IMR-90 (cell line): ENCODE measurements at regions not wholly inside any gene's neighbourhood (a gene's known extent, or its start where the extent isn't known, plus 50 kb on each side); places are given as distances from the start of the nearest gene placed in this dataset.

Experiments used
- ATAC-seq: fragments of 200-7000 bp; cut with Tn5 transposase; 2 replicates; pipeline ENCODE4 v1.9.1; 2020; ENCODE audit warnings: low read depth, mild to moderate bottlenecking, moderate library complexity
- BruUV-seq: library from RNA; stranded (reverse); fragments of 400-500 nt; replicated peaks from 2 replicates; lab custom pipeline; 2021; lab: Mats Ljungman, UMichigan
- CTCF ChIA-PET: fragments of 300-600 bp; formaldehyde crosslinking; extraction: SDS; loops from one replicate; lab custom pipeline; 2021; ENCODE audit warnings: antibody characterized with exemption; lab: Yijun Ruan, JAX
- POLR2A ChIA-PET: fragments of 300-600 bp; sonication (Branson Sonifier 250); formaldehyde crosslinking; loops from one replicate; lab custom pipeline; 2022; ENCODE audit warnings: antibody characterized with exemption; ENCODE audit not compliant: unreplicated experiment; lab: Charles Lee
- DNase-seq: peaks from one replicate; pipeline ENCODE4 v3.0.0; 2013
- H2AFZ ChIP-seq: replicated peaks from 2 replicates; pipeline ENCODE3; 2013; ENCODE audit warnings: low read length, mild to moderate bottlenecking; ENCODE audit not compliant: poor library complexity
- H2AK5ac ChIP-seq: 2 replicates; pipeline ENCODE4 v1.6.1; 2013; ENCODE audit warnings: low read depth, low read length, inconsistent platforms
- H2AK9ac ChIP-seq: replicated peaks from 2 replicates; pipeline ENCODE3; 2013; ENCODE audit warnings: mild to moderate bottlenecking, low read depth, low read length, moderate library complexity; ENCODE audit not compliant: poor library complexity
- H2BK120ac ChIP-seq: 2 replicates; pipeline ENCODE4 v1.6.1; 2013; ENCODE audit warnings: low read depth, low read length, inconsistent platforms
- H2BK15ac ChIP-seq: 3 replicates; pipeline ENCODE4 v1.6.1; 2013; ENCODE audit warnings: low read depth, low read length, inconsistent platforms
- H2BK20ac ChIP-seq: 2 replicates; pipeline ENCODE4 v1.6.1; 2013; ENCODE audit warnings: low read depth, mild to moderate bottlenecking, inconsistent platforms, low read length, moderate library complexity
- H2BK5ac ChIP-seq: 2 replicates; pipeline ENCODE4 v1.6.1; 2013; ENCODE audit warnings: mild to moderate bottlenecking, low read depth, low read length, inconsistent platforms; ENCODE audit not compliant: poor library complexity, severe bottlenecking
- H3K14ac ChIP-seq: replicated peaks from 2 replicates; pipeline ENCODE4 v1.6.1; 2013; ENCODE audit warnings: low read depth, low read length, inconsistent platforms
- H3K18ac ChIP-seq: 2 replicates; pipeline ENCODE4 v1.6.1; 2013; ENCODE audit warnings: low read depth, low read length, control low read depth
- H3K23ac ChIP-seq: 2 replicates; pipeline ENCODE4 v1.6.1; 2013; ENCODE audit warnings: low read depth, low read length, inconsistent platforms
- H3K27ac ChIP-seq: 2 replicates; pipeline ENCODE4 v1.5.1; 2013; ENCODE audit warnings: mild to moderate bottlenecking, control low read depth, low read length; ENCODE audit not compliant: insufficient read depth
- H3K27me3 ChIP-seq: 2 replicates; pipeline ENCODE4 v1.6.1; 2013; ENCODE audit warnings: low read length; ENCODE audit not compliant: control insufficient read depth, insufficient read depth
- H3K36me3 ChIP-seq: 2 replicates; pipeline ENCODE4 v1.6.1; 2013; ENCODE audit warnings: low read length, mixed read lengths; ENCODE audit not compliant: control insufficient read depth, insufficient read depth
- H3K4ac ChIP-seq: 2 replicates; pipeline ENCODE4 v1.6.1; 2013; ENCODE audit warnings: low read depth, low read length, inconsistent platforms
- H3K4me1 ChIP-seq: 2 replicates; pipeline ENCODE4 v1.6.1; 2013; ENCODE audit warnings: low read length, mixed read lengths; ENCODE audit not compliant: control insufficient read depth, insufficient read depth
- H3K4me2 ChIP-seq: 2 replicates; pipeline ENCODE4 v1.6.1; 2013; ENCODE audit warnings: low read depth, mild to moderate bottlenecking, control low read depth, low read length, moderate library complexity
- H3K4me3 ChIP-seq: 2 replicates; pipeline ENCODE4 v1.5.1; 2013; ENCODE audit warnings: low read depth, mild to moderate bottlenecking, control low read depth, low read length, moderate library complexity; ENCODE audit not compliant: insufficient read depth
- H3K56ac ChIP-seq: 2 replicates; pipeline ENCODE4 v1.6.1; 2013; ENCODE audit warnings: low read length, inconsistent platforms; ENCODE audit not compliant: insufficient read depth; ENCODE audit errors: extremely low read depth
- H3K79me1 ChIP-seq, 2 experiments: 2 replicates each; pipeline ENCODE4 v1.6.1; 2013; ENCODE audit warnings: low read length in 2 of 2, inconsistent platforms in 1 of 2, low read depth in 1 of 2
- H3K9ac ChIP-seq: 2 replicates; pipeline ENCODE4 v1.6.1; 2013; ENCODE audit warnings: low read depth, low read length, control low read depth
- H3K9me1 ChIP-seq: 2 replicates; pipeline ENCODE4 v1.6.1; 2013; ENCODE audit warnings: low read length, inconsistent platforms; ENCODE audit not compliant: insufficient read depth
- H3K9me3 ChIP-seq: 2 replicates; pipeline ENCODE4 v1.6.1; 2013; ENCODE audit warnings: low read length; ENCODE audit not compliant: control insufficient read depth, insufficient read depth
- H4K20me1 ChIP-seq: 2 replicates; pipeline ENCODE4 v1.6.1; 2013; ENCODE audit warnings: low read length, inconsistent platforms; ENCODE audit not compliant: insufficient read depth
- H4K5ac ChIP-seq: 2 replicates; pipeline ENCODE4 v1.6.1; 2013; ENCODE audit warnings: mild to moderate bottlenecking, low read depth, low read length, control low read depth
- H4K8ac ChIP-seq, 2 experiments: 2 replicates each; pipeline ENCODE4 v1.6.1; 2013; ENCODE audit warnings: low read depth in 2 of 2, low read length in 2 of 2, control low read depth in 1 of 2, inconsistent platforms in 1 of 2
- H4K91ac ChIP-seq: 2 replicates; pipeline ENCODE4 v1.6.1; 2013; ENCODE audit warnings: low read depth, low read length, inconsistent platforms; ENCODE audit not compliant: insufficient read depth
- BHLHE40 ChIP-seq: fragments of 150-350 bp; IDR thresholded peaks from 2 replicates; pipeline ENCODE4 v1.6.1; 2016; ENCODE audit warnings: mild to moderate bottlenecking, low read depth, low read length
- CEBPB ChIP-seq: IDR thresholded peaks from 2 replicates; pipeline ENCODE4 v1.6.1; 2012; ENCODE audit warnings: low read depth, low read length, improper control_type of control experiment
- CHD1 ChIP-seq: IDR thresholded peaks from 2 replicates; pipeline ENCODE4 v1.6.1; 2012; ENCODE audit warnings: low read depth, low read length, improper control_type of control experiment
- FOS ChIP-seq: fragments of 150-350 bp; IDR thresholded peaks from 2 replicates; pipeline ENCODE4 v1.6.1; 2016; ENCODE audit warnings: low read depth, low read length
- MAFK ChIP-seq: IDR thresholded peaks from 2 replicates; pipeline ENCODE4 v1.6.1; 2012; ENCODE audit warnings: low read depth, low read length, improper control_type of control experiment
- MAZ ChIP-seq: IDR thresholded peaks from 2 replicates; pipeline ENCODE4 v1.6.1; 2012; ENCODE audit warnings: low read depth, mild to moderate bottlenecking, low read length, improper control_type of control experiment, moderate library complexity, borderline replicate concordance
- MXI1 ChIP-seq: IDR thresholded peaks from 2 replicates; pipeline ENCODE4 v1.6.1; 2012; ENCODE audit warnings: low read depth, mild to moderate bottlenecking, low read length, moderate library complexity, borderline replicate concordance
- NFE2L2 ChIP-seq: fragments of 150-350 bp; IDR thresholded peaks from 2 replicates; pipeline ENCODE4 v1.6.1; 2016; ENCODE audit warnings: low read depth, mild to moderate bottlenecking, low read length
- POLR2A ChIP-seq: IDR thresholded peaks from 2 replicates; pipeline ENCODE4 v1.6.1; 2012; ENCODE audit warnings: mild to moderate bottlenecking, low read depth, low read length
- RAD21 ChIP-seq: IDR thresholded peaks from 2 replicates; pipeline ENCODE4 v1.6.1; 2012; ENCODE audit warnings: low read length, improper control_type of control experiment
- RCOR1 ChIP-seq: IDR thresholded peaks from 2 replicates; pipeline ENCODE4 v1.6.1; 2012; ENCODE audit warnings: mild to moderate bottlenecking, low read length, improper control_type of control experiment; ENCODE audit not compliant: insufficient replicate concordance
- RFX5 ChIP-seq: IDR thresholded peaks from 2 replicates; pipeline ENCODE4 v1.8.0; 2012; ENCODE audit warnings: low read depth, mild to moderate bottlenecking, low read length, moderate library complexity
- SMC3 ChIP-seq: fragments of 150-350 bp; IDR thresholded peaks from 2 replicates; pipeline ENCODE4 v1.6.1; 2016; ENCODE audit warnings: low read depth, mild to moderate bottlenecking, antibody characterized with exemption, low read length, moderate library complexity
- WGBS, 2 experiments: methylation state at CpG; one replicate each; pipeline versions ENCODE4 v1.1.5 to v1.1.7; 2013; ENCODE audit warnings: missing lambda C conversion rate in 2 of 2; ENCODE audit not compliant: insufficient read length in 1 of 2; ENCODE audit errors: extremely low coverage in 2 of 2; 5-methylcytosine and 5-hydroxymethylcytosine counted together
- dilution Hi-C: fragments of 300-500 bp; cut with HindIII; formaldehyde crosslinking; loops from one replicate; pipeline ENCODE4 v1.14.3; 2018; ENCODE audit warnings: low sequenced_read_pairs; ENCODE audit not compliant: unreplicated experiment
- in situ Hi-C: fragments of 300-500 bp; cut with MboI; formaldehyde crosslinking; loops from 3 replicates; pipeline ENCODE4 v1.14.3; 2019; ENCODE audit warnings: low sequenced_read_pairs, inconsistent platforms, mixed read lengths
- intact Hi-C: fragments of 100-400 bp; cut with micrococcal nuclease; formaldehyde crosslinking; loops from 2 replicates; pipeline ENCODE4 v1.10.0; 2022
- TF ChIP-seq, protein P1 (sequence below): fragments of 150-350 bp; IDR thresholded peaks from 2 replicates; pipeline ENCODE4 v1.6.1; 2016; ENCODE audit warnings: low read depth, mild to moderate bottlenecking, low read length, moderate library complexity, borderline replicate concordance
- TF ChIP-seq, protein P2 (sequence below): fragments of 150-350 bp; IDR thresholded peaks from 2 replicates; pipeline ENCODE4 v1.6.1; 2017; ENCODE audit warnings: mild to moderate bottlenecking, antibody characterized with exemption, low read length, low read depth
- TF ChIP-seq, protein P3 (sequence below): conservative IDR thresholded peaks from 2 replicates; pipeline ENCODE4 v1.5.1; 2012; ENCODE audit warnings: mild to moderate bottlenecking, low read depth, low read length, improper control_type of control experiment

DNA sequence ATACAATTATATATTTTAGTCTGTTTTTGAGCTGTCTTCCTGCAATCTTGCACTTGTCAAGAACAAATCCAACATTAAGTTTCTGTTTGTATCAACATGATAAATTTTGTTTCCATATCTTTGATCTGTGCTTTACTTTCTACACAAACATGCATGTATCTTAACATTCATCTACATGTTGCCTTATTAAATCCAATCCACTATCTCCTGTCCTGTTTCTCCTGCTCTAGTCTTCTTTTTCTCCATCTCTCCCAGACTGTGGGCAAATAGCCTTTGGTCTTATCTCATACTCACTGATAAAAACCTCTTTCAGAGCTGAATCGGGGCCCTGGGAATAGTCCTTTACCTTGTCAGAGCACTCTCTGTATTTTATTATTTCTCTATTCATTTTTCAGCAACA is 101.3 kb downstream of the PLPPR4 start:
- Histone ChIP-seq H3K18ac (no peak overlapping the region), H3K4ac (no peak overlapping the region), H2AK5ac (no peak overlapping the region), H3K23ac (no peak overlapping the region), H2BK20ac (no peak overlapping the region), H2AFZ (no peak overlapping the region), H2BK120ac (no peak overlapping the region), H3K9me1 (no peaks in the 10 kb centered on the region), H4K8ac (no peak overlapping the region), H2BK5ac (no peak overlapping the region), H3K36me3 (no peaks in the 10 kb centered on the region), H3K27me3 (peaks cover 1% of the 10 kb centered on the region; the same call in 1 of the 2 replicates), H4K20me1 (no peaks in the 10 kb centered on the region), H3K4me3 (no peak overlapping the region), H3K14ac (no peak overlapping the region), H4K5ac (no peak overlapping the region), H3K56ac (no peak overlapping the region), H3K79me1 (no peaks in the 10 kb centered on the region), H3K9ac (no peak overlapping the region), H3K4me2 (no peak overlapping the region), H4K91ac (no peak overlapping the region), H3K4me1 (no peaks in the 10 kb centered on the region), H3K27ac (no peak overlapping the region), H2BK15ac (no peak overlapping the region), H2AK9ac (no peak overlapping the region), H3K9me3 (no peaks in the 10 kb centered on the region)
- dilution Hi-C loops, result no loop called here
- ChIA-PET CTCF (no interaction called here), POLR2A (no interaction called here)
- ATAC-seq (no peak), DNase-seq (no peak)
- no TSS peak for BruUV-seq
- TF ChIP-seq MAZ, result no peak
- no peak for TF ChIP-seq RAD21
- no peak for TF ChIP-seq MXI1
- no peak for TF ChIP-seq CHD1
- TF ChIP-seq NFE2L2, result no peak
- TF ChIP-seq RFX5, result no peak
- TF ChIP-seq CEBPB, result no peak
- no peak for TF ChIP-seq RCOR1
- TF ChIP-seq POLR2A, result no peak
- no peak for TF ChIP-seq FOS
- no peak for TF ChIP-seq SMC3
- TF ChIP-seq, protein P1, sequence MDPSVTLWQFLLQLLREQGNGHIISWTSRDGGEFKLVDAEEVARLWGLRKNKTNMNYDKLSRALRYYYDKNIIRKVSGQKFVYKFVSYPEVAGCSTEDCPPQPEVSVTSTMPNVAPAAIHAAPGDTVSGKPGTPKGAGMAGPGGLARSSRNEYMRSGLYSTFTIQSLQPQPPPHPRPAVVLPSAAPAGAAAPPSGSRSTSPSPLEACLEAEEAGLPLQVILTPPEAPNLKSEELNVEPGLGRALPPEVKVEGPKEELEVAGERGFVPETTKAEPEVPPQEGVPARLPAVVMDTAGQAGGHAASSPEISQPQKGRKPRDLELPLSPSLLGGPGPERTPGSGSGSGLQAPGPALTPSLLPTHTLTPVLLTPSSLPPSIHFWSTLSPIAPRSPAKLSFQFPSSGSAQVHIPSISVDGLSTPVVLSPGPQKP, result no peak
- TF ChIP-seq, protein P2, sequence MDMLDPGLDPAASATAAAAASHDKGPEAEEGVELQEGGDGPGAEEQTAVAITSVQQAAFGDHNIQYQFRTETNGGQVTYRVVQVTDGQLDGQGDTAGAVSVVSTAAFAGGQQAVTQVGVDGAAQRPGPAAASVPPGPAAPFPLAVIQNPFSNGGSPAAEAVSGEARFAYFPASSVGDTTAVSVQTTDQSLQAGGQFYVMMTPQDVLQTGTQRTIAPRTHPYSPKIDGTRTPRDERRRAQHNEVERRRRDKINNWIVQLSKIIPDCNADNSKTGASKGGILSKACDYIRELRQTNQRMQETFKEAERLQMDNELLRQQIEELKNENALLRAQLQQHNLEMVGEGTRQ, result no peak
- no peak for TF ChIP-seq MAFK
- TF ChIP-seq BHLHE40, result no peak
- TF ChIP-seq, protein P3, sequence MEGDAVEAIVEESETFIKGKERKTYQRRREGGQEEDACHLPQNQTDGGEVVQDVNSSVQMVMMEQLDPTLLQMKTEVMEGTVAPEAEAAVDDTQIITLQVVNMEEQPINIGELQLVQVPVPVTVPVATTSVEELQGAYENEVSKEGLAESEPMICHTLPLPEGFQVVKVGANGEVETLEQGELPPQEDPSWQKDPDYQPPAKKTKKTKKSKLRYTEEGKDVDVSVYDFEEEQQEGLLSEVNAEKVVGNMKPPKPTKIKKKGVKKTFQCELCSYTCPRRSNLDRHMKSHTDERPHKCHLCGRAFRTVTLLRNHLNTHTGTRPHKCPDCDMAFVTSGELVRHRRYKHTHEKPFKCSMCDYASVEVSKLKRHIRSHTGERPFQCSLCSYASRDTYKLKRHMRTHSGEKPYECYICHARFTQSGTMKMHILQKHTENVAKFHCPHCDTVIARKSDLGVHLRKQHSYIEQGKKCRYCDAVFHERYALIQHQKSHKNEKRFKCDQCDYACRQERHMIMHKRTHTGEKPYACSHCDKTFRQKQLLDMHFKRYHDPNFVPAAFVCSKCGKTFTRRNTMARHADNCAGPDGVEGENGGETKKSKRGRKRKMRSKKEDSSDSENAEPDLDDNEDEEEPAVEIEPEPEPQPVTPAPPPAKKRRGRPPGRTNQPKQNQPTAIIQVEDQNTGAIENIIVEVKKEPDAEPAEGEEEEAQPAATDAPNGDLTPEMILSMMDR, result no peak
- in situ Hi-C loops, result no loop called here
- intact Hi-C loops, result no loop called here
- WGBS, 2 experiments, result 20% methylated on average over 1 of the region's 1 CpG; no CpG with 5 or more reads in 1 of the 2 experiments
